GM23338 (cell line): ENCODE measurements at regions not wholly inside any gene's neighbourhood (a gene's known extent, or its start where the extent isn't known, plus 50 kb on each side); places are given as distances from the start of the nearest gene placed in this dataset.

Experiments
- CREB1 ChIP-seq: fragments of 250-450 bp; sonication (Bioruptor Pico); IDR thresholded peaks from 2 replicates; pipeline ENCODE4 v1.5.0; 2020; ENCODE audit warnings: low read depth, mild to moderate bottlenecking, moderate library complexity
- CTCF ChIP-seq, 2 experiments: fragments of 200-600 bp in 1 of 2; sonication (generic) in 1 of 2; conservative IDR thresholded peaks; 2 replicates each; pipeline versions ENCODE4 v1.5.1 to v1.6.1; 2016 to 2017; ENCODE audit warnings: antibody characterized with exemption in 2 of 2, low read depth in 2 of 2, mild to moderate bottlenecking in 2 of 2, moderate library complexity in 1 of 2
- EZH2 ChIP-seq: fragments of 200-600 bp; sonication (generic); IDR thresholded peaks from one replicate; pipeline ENCODE4 v1.8.0; 2017; ENCODE audit warnings: antibody characterized with exemption, mild to moderate bottlenecking, low read depth; ENCODE audit not compliant: unreplicated experiment
- JUNB ChIP-seq: IDR thresholded peaks from one replicate; pipeline ENCODE4 v1.6.1; 2016; ENCODE audit warnings: antibody characterized with exemption; ENCODE audit not compliant: unreplicated experiment
- NANOG ChIP-seq: IDR thresholded peaks from 2 replicates; pipeline ENCODE4 v1.6.1; 2016; ENCODE audit warnings: antibody characterized with exemption, borderline replicate concordance
- POLR2AphosphoS5 ChIP-seq: IDR thresholded peaks from 2 replicates; pipeline ENCODE4 v1.6.1; 2016; ENCODE audit warnings: antibody characterized with exemption, low read depth
- STAT1 ChIP-seq: IDR thresholded peaks from one replicate; pipeline ENCODE4 v1.6.1; 2016; ENCODE audit warnings: antibody characterized with exemption; ENCODE audit not compliant: unreplicated experiment
- ZNF114 ChIP-seq: fragments of 250-450 bp; sonication (Bioruptor Pico); IDR thresholded peaks from 2 replicates; pipeline ENCODE4 v1.5.0; 2020; ENCODE audit warnings: mild to moderate bottlenecking, moderate library complexity
- ZNF331 ChIP-seq: fragments of 250-450 bp; sonication (Bioruptor Pico); IDR thresholded peaks from 2 replicates; pipeline ENCODE4 v1.5.0; 2020; ENCODE audit warnings: low read depth, mild to moderate bottlenecking, moderate library complexity
- ZNF462 ChIP-seq: fragments of 250-450 bp; sonication (Bioruptor Pico); IDR thresholded peaks from 2 replicates; pipeline ENCODE4 v1.5.0; 2020; ENCODE audit warnings: mild to moderate bottlenecking, moderate library complexity

GRCh38 chr10:33406596-33406995 lies 72.1 kb upstream of the NRP1 start (continued):
- no peak for TF ChIP-seq ZNF462 (CRISPR knock-in tag)
- no peak for TF ChIP-seq STAT1
- no peak for TF ChIP-seq POLR2AphosphoS5
- no peak for TF ChIP-seq ZNF114 (CRISPR knock-in tag)
- TF ChIP-seq ZNF331 (CRISPR knock-in tag), result no peak
- no peak for TF ChIP-seq JUNB
- no peak for TF ChIP-seq NANOG
- TF ChIP-seq EZH2, result no peak
- no peak for TF ChIP-seq CREB1 (CRISPR knock-in tag)
- TF ChIP-seq CTCF (conservative IDR thresholded peaks at IDR 0.05; ENCODE audit: low read depth in 2 of 2), result no peak
